Activated CD4-positive, alpha-beta T cell treated with anti-CD3 and anti-CD28 coated beads for 48 hours (primary cell): ENCODE measurements at regions not wholly inside any gene's neighbourhood (a gene's known extent, or its start where the extent isn't known, plus 50 kb on each side); places are given as distances from the start of the nearest gene placed in this dataset.

Experiments used
- DNase-seq: peaks from one replicate; pipeline ENCODE4 v3.0.0-alpha.2; 2020

GRCh38 chr12:131345521-131346436 is 365.1 kb upstream of the SFSWAP start:
- no peak for DNase-seq

DNA sequence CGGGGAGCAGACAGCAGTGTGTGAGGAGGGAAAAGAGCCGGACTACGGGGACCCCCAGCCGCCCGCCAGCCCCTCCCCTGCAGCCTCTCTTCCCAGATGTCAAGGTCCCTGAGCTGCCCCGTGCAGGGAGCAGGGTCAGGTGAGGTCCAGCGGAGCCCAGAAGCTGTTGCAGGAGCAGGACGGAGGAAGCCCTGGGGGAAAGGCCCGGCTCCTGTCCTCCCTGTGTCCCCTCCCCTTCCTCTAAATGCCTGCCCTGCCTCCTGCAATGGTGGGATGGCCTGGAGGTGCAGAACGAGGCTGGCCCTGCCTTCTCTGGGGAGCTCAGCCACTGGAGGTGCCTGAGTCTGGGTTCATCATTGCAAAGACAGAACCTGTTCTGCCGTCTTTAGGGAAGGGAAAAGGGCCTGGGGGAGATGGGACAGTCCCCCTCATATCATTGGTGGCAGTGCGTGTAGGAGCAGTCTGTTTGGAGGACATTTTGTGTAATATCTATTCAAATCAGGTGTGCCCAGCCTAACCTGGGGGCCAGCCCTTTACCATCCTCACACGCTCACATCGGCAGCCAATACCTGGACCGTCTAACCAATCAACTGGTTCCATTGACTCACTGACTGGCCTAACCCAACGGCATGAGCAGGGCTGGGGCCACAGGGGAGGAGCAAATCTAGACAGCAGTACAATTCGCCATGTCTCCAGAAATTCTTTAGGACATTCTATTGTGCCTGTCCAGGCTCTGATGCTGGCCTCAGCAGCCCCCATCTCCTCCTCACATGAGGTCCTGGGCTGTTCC is 364.1 kb upstream of the SFSWAP start:
- DNase-seq, result no peak

- no peak for DNase-seq
Observed at GRCh38 chr12:131347345-131347714, 363.6 kb upstream of the SFSWAP start.

DNA sequence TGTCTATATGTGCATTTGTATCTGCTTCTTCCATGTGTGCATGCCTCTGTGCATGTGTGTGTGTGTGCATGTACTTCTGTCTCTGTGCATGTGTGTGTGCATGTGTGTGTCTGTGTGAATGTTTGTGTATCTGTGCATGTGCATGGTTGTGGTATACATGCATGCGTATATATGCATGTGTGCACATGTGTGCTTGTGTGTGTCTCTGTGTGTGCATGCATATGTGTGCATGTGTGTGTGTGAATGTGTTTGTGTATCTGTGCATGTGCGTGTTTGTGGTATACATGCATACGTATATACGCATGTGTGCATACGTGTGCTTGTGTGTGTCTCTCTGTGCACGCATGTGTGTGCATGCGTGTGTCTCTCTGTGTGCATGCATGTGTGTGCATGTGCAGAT is 363.2 kb upstream of the SFSWAP start:
- no peak for DNase-seq

- no peak for DNase-seq
Observed at GRCh38 chr12:131348231-131348630, 362.7 kb upstream of the SFSWAP start.

- no peak for DNase-seq
Observed at GRCh38 chr12:131348646-131349045, 362.2 kb upstream of the SFSWAP start.

DNA sequence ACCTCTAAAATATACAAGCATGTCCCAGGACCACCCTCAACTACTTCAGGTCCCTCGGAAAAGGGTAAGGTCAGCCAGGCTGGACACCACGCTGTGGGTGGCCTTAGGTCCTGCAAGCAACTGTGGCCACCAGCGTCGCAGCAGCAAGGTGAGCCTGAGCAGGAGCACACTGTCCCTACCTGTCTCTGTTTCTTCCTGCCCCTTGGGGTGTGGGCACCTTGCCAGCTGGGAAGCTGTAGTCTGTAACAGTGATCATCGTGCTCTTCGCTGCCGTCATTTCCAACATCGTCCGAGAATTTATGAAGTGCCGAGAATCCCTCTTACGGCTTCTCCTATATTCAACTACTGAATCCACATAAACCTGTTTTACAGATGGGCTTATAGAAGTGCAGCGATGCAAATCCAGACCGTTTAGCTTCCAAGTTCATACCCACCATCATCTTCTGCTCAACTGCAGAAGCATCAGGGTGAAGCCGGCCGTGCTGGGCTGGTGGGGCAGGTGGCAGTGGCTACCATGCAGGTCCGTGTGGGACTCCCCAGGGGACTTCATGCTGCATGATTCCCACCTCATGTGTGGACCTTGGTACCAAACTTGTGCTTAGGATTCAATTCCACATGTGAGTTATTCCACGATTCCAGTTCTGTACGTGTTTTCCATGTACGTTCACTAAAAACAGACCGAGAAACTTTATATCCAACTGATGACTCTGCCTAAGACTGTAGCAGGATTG is 361.3 kb upstream of the SFSWAP start:
- DNase-seq, result no peak

DNA sequence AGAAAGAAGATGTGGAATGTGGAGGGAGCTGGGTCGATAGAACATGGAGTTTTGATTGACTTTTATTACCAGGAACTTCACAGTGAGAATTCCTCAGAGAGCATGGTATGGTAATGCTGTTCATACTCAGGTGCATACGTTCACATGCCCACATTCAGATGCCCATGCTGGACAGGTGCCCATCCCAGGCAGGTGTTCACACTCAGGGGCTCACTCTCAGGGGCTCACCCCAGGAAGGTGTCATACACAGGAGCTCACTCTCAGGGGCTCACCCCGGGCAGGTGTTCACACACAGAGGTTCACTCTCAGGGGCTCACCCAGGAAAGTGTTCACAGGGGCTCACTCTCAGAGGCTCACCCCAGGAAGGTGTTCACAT is 360.0 kb upstream of the SFSWAP start:
- DNase-seq, result no peak

- DNase-seq, result no peak
Observed at GRCh38 chr12:131351319-131352028, 359.4 kb upstream of the SFSWAP start.

DNA sequence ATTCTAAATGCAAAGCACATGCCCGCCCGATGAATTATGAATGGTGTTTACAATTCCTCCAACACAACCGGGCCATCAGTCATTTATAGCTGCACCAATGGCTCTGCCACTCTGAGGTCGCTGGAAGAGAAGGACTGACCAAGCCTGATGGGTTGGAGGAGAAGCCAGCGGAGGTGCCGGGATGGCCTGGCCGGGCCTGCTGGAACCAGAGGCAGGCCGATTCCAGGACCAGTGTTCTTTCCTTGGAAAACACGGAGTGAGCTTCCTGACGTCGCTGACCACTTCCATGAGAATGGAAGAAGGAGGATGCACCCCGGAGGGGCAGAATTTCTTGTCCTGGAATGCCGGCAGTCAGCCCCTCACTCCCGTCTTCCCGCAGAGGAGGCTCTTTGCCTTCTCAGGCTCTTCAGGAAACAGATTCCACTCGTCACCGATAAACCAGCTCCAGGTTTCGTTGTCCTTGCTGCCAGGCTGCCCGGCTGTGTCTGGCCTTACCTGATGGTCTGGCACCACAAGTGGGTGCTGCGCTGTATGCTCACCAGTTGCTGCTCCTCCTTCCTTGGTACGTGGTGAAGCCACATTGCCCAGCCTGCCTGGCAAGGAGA is 358.5 kb upstream of the SFSWAP start:
- no peak for DNase-seq

GRCh38 chr12:131353376-131353775 is 357.5 kb upstream of the SFSWAP start:
- no peak for DNase-seq

- DNase-seq, result no peak
Observed at GRCh38 chr12:131353826-131354225, 357.1 kb upstream of the SFSWAP start.

DNA sequence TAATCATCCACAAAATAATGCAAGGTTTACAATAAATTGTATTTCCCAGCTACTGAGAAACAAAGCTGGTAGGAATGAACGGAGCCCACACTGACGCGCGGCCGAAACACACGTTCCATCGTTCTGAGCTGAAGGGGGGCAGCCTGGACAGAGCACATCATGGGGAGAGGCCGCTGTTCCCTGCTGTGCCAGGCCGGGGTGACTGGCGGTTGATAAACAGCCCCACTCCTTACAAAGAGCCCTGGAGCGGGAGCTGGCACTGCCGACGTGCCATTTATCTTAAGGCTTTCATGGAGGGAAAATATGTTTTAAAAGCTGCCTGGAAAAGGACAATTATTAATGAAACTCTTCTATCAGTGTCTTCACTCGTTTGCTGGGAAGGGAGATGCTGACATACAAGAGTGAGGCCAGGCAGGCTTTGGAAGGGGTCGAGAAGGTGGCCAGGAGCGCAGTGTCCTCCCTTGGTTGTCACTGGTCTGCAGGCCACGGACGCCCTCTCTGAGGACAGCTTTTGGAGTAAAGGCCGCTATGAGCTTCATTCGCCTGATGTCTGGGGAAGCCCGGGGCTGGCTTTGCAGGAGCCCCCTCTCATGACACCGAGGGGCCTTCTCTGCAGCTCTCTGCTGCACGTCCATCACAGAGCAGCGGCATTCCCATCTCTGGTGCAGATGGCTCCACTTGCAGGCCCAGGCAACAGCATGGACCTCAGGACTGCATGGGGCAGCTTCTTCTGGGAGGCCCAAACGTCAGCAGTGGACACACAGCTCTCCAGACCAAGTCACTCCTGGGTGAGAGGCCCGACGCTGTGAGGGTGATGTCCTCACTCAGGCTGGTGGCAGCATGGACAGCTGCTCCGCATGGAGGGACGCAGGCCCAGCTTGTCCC is 355.3 kb upstream of the SFSWAP start:
- no peak for DNase-seq

DNA sequence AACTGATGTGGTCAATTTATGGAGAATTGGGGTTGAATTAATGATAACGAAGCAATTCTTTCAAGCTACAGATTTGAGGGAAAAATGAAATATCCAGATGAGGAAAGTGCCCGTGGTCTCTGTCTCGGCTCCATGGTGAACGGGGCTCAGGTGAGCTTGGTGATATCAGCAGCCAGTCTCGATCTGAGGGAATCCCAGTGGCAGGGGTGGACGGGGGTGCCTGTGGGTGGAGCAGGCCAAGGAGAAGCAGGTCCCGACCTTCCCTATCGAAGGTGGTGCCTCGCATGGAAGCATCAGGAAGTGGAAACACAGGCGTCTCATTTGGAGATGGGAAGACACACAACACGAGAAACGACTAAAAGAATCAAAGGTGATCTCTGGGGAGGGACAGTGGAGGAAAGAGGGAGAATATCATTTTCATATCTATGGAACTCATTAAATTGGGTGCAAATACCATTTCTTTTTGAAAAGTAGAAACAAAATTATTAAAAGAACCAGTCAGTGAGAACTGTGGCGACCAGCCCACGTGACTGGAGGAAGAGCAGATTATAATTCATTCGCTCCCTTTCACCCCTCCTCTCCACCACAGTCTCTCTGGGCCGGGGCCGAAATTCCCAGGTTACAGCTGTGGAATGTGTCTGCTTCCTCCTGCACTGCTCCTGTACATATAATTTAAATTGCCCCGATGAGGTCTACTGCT is 354.3 kb upstream of the SFSWAP start:
- no peak for DNase-seq

- no peak for DNase-seq
Observed at GRCh38 chr12:131357185-131357747, 353.6 kb upstream of the SFSWAP start.

GRCh38 chr12:131357920-131358319 is 353.0 kb upstream of the SFSWAP start:
- no peak for DNase-seq

- DNase-seq, result no peak
Observed at GRCh38 chr12:131362291-131363211, 348.3 kb upstream of the SFSWAP start.

- DNase-seq, result no peak
Observed at GRCh38 chr12:131363393-131363792, 347.5 kb upstream of the SFSWAP start.

GRCh38 chr12:131363841-131364495 is 346.9 kb upstream of the SFSWAP start:
- no peak for DNase-seq
